ENCODE measurements at regions not wholly inside any gene's neighbourhood (a gene's known extent, or its start where the extent isn't known, plus 50 kb on each side); places are given as distances from the start of the nearest gene placed in this dataset.

DNA sequence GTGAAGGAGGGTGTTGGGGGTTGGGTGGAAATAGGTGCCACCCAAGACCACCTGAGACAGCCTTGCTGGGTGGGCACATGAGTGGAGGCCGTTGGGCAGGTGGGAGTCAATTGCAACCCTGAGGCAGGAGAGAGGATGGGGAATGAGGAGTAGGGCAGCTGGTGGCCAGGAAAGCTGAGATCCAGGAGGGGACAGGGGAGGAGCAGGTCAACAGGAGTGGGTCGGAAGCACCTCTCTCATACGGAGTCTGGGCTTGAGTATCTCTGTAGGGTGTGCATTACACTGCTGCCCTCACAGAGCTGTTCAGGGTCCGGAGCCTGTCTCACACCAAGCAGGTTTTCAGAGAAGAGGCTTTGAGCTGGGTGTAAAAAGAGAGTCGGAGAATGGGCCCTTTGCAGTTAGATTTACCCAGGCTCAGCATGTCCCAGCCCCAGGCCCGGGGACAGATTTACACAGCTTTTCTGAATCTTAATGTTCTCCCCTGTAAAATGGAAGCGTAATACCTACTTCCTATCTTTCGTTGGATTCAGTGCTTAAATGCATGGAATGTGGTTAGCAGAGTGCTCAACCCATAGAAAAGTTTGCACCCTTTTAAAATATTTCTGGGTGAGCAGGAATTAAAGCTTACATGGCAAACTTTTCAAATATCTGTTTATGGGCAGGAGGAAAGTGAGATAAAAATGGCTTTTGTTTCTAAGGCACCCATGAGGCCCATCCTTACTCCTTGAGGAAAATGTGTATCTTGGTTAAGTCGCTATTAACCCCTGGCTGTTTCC, 144.0 kb upstream of the MYCN start:
- no peak for DNase-seq

DNA sequence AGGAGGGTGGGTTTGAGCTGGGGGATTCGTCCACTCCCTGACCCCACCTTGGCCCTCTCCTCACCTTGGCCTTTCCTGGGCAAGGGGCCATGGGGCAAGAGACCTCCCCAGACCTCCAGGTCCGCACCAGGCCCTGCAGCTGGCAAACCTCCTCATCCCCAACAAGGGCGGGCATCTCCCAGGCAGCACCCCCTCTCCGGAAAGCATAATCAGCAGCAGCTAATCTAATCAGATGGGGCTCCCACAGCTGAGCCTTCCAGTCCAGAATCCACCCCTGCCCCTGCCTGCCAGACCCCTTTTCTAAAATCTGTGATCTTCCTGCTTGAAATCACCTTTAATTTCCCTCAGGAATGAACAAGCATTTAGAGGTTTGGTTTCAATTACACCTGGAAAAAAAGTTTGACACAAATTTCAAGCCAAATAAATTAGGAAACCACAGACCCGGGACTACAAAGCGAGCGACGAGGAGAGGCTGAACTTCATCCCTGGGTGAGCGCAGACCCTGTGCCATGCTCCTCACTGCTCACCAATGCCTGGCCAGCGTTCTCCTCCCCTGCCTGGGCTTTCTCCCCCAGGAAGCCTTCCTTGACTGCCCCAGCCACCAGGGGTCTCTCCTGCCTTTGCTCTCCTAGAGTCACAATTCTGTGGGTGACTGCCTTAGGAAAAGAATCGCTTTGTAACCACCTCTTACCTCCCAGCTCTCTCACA, 143.0 kb upstream of the MYCN start:
- DNase-seq: no peak

GRCh38 chr2:15797939-15798281, 142.4 kb upstream of the MYCN start:
- no peak for DNase-seq

GRCh38 chr2:15798701-15799431, 141.5 kb upstream of the MYCN start:
- no peak for DNase-seq

- no peak for DNase-seq
Measured at GRCh38 chr2:15799432-15799827, 140.9 kb upstream of the MYCN start.

GRCh38 chr2:15800495-15801329, 139.6 kb upstream of the MYCN start:
- no peak for DNase-seq

- no peak for DNase-seq
Measured at GRCh38 chr2:15801439-15801838, 138.9 kb upstream of the MYCN start.

DNA sequence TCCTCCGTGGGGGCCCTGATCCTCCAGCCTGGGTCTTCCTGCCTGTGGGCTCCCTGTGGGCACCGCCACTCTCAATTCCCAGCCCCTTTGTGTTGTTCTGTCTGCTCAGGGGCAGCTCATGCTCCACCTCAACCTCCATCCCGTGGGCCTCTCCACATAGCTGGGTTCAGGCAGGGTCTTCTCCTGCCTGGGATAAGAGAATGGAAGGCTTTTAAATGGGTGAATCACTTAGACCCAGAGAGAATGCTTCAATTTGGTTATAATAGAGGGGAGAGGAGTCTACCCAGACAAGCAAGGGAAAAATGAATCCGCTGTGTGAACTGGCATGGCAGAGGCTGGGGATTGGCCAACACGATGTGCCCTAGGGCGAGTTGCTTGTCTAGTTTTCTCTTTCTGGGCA, 138.4 kb upstream of the MYCN start:
- DNase-seq: no peak

DNA sequence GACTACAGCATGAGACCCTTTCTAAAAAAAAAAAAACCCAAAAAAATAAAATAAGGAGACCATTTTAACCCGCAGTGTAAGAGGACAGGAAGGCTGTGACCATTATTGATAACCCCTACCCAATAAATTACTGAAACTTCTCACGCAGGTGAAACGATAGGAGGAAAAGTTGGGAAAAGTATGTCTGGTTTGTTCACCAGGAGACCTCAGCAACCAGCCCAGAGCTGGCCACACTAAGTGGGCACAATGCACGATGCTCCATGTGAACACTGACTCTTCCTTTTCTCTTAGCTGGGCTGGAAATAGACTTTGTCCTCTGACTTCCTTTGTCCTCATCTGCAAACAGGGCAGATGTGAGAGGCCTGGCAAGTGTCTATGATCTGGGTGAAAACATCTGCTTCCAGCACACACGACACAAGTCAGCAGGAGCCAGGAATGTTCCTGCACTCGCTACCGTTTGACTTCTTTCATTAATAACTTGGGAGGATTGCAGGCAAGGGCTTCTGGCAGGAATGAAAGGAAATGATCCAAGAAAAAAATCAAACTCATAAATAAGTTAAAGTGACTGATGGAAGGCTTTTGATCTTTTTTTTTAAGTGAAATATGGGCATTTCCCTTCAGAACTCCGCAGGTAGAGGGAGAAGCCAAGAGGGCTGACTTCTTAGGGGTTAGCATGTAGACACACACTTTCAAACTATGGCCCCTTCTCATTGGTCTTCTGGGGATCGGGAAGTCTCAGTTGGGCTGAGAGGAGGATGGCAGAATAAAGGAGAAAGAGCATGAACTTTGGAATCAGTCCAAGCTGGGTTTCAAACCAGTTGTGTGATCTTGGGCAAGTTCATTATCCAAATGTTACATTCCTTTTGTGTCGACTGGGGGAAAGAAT, 137.4 kb upstream of the MYCN start:
- DNase-seq: no peak

- DNase-seq: no peak
Measured at GRCh38 chr2:15803543-15804245, 136.7 kb upstream of the MYCN start.

DNA sequence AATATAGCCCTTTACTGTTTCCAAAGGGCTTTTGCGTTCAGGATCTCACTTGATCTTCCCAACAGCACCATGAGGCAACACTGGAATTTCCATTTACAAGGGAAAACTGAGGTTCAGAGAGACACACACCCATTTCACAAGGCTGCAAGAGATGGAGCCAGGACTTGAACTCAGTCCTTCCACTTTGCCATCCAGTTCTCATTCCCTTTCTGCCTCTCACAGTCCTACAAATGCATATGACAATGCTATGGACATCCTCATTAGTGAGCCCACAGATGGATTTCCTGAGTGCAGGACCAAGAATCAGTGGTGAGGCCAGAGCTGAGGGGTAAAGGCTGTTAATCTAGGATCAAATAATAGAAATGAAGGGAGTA, 136.1 kb upstream of the MYCN start:
- no peak for DNase-seq

DNA sequence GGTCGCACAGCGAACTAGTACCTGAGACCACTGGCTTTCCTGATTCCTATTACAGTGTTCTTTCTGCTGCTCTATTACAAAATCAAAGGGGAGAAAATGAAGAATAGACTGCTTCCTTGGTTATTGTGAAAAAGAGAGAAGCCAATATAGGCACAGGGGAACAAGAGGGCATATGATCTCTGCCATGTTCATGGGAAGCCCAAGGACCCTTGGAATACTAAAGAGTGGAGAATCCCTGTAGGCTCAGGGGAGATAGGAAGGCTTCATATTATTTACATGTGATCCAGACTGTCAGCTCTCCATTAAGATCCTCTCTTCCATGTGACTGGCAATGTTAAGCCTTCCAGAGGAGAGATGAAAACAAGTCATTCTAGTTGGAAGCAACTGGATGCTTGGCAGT, 135.7 kb upstream of the MYCN start:
- no peak for DNase-seq

DNA sequence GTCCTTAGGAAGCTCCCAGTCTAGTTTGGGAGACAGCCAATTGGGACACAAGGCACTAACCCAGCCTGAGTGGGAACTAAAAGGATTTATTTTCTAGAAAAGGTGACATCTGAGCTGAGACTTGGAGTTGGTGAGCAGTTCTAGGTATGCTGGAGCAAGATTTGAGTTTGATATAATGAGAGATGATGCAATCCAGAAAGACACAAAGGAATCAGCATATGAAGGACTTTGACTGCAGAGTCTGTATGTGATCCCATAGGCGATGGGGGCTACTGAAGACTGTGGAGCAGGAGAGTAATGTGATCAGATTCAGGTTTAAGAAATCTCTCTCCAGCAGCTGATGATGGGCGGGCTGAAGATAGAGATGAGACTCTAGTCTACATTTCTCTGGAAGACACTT, 135.1 kb upstream of the MYCN start:
- no peak for DNase-seq

- no peak for DNase-seq
Measured at GRCh38 chr2:15805772-15806171, 134.6 kb upstream of the MYCN start.

DNA sequence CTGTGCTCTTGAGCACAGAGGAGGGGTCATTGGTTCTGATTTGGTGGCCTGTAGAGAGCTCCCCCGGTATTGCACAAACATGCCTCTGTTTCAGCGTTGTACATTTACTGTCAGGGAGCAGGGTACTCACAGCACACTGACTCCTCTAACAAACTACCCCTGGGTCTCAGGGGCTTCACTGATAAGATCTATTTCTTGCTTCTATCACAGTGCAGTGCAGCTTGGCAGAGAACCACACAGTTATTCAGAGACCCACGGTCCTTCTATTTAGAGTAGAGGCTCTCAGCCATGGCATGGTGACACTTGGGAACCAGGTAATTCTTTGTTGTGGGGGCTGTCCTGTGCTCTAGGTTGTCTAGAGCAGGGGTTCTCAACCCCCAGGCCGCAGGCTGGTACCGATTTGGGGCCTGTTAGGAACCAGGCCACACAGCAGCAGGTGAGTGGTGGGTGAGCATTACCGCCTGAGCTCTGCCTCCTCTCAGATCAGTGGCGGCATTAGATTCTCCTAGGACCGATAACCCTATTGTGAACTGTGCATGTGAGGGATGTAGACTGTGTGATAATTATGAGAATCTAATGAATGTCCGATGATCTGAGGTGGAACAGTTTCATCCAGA, 133.4 kb upstream of the MYCN start:
- DNase-seq: no peak

GRCh38 chr2:15807418-15808203, 132.7 kb upstream of the MYCN start:
- no peak for DNase-seq

GRCh38 chr2:15808204-15808910, 132.0 kb upstream of the MYCN start:
- no peak for DNase-seq

GRCh38 chr2:15808944-15809343, 131.4 kb upstream of the MYCN start:
- DNase-seq: no peak

DNA sequence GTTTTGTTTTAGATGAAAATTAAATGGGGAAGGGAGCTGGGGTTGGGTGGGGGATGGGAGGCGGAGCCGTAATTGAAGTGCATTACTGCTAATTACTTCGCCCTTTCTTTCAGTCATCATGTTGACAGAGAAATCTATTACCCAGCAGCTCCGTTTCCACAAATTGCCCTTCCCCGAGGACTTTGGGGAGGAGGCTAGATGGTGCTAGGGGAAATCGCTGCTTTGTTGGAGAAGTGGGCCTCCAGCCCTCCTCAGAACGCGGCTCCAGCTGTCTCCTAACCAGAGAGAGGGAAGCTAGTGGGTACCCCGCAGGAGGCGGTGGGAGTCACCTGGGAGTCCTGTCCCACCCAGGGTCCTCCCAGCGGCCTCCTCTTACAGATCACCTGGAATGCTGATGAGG, 130.9 kb upstream of the MYCN start:
- DNase-seq: no peak
